MM.1S (cell line): ENCODE measurements at regions not wholly inside any gene's neighbourhood (a gene's known extent, or its start where the extent isn't known, plus 50 kb on each side); places are given as distances from the start of the nearest gene placed in this dataset.

Experiments
- DNase-seq: peaks from one replicate; pipeline ENCODE4 v3.0.0-alpha.2; 2015
- H2AFZ ChIP-seq: fragments of 300-600 bp; sonication (generic); 2 replicates; pipeline ENCODE4 v1.6.0; 2016; ENCODE audit warnings: antibody characterized with exemption, low read length
- H3F3A ChIP-seq: fragments of 300-600 bp; sonication (generic); 2 replicates; pipeline ENCODE4 v1.6.1; 2016; ENCODE audit warnings: mild to moderate bottlenecking, antibody characterized with exemption, low read length, moderate library complexity, mixed read lengths; ENCODE audit not compliant: insufficient read depth
- H3K27ac ChIP-seq: fragments of 300-600 bp; sonication (generic); 2 replicates; pipeline ENCODE4 v1.5.1; 2016; ENCODE audit warnings: mild to moderate bottlenecking, low read length
- H3K27me3 ChIP-seq: fragments of 300-600 bp; sonication (generic); replicated peaks from 2 replicates; pipeline ENCODE4 v1.6.0; 2016; ENCODE audit warnings: low read length; ENCODE audit not compliant: insufficient read depth
- H3K36me3 ChIP-seq: fragments of 300-600 bp; sonication (generic); replicated peaks from 2 replicates; pipeline ENCODE4 v1.6.1; 2016; ENCODE audit warnings: mild to moderate bottlenecking, low read length, mixed read lengths; ENCODE audit not compliant: insufficient read depth
- H3K4me1 ChIP-seq: fragments of 300-600 bp; sonication (generic); 2 replicates; pipeline ENCODE4 v1.6.1; 2016; ENCODE audit warnings: low read length, mixed read lengths
- H3K4me2 ChIP-seq: fragments of 300-600 bp; sonication (generic); 2 replicates; pipeline ENCODE4 v1.6.0; 2016; ENCODE audit warnings: low read depth, low read length
- H3K4me3 ChIP-seq: fragments of 300-600 bp; sonication (generic); 2 replicates; pipeline ENCODE4 v1.5.1; 2016; ENCODE audit warnings: low read length, mixed read lengths
- H3K79me2 ChIP-seq: fragments of 300-600 bp; sonication (generic); 2 replicates; pipeline ENCODE4 v1.6.1; 2016; ENCODE audit warnings: mixed run types, low read length, mixed read lengths
- H3K9ac ChIP-seq: fragments of 300-600 bp; sonication (generic); 2 replicates; pipeline ENCODE4 v1.6.1; 2016; ENCODE audit warnings: low read length, mixed read lengths
- H3K9me2 ChIP-seq: fragments of 300-600 bp; sonication (generic); replicated peaks from 2 replicates; pipeline ENCODE4 v1.6.1; 2016; ENCODE audit warnings: mild to moderate bottlenecking, low read length, mixed read lengths; ENCODE audit not compliant: insufficient read depth
- H3K9me3 ChIP-seq: fragments of 300-600 bp; sonication (generic); replicated peaks from 2 replicates; pipeline ENCODE4 v1.6.1; 2016; ENCODE audit warnings: mild to moderate bottlenecking, low read length, mixed read lengths; ENCODE audit not compliant: insufficient read depth
- H4K20me1 ChIP-seq: fragments of 300-600 bp; sonication (generic); 2 replicates; pipeline ENCODE4 v1.6.1; 2016; ENCODE audit warnings: mild to moderate bottlenecking, low read length, moderate library complexity, mixed read lengths; ENCODE audit not compliant: insufficient read depth
- EZH2 ChIP-seq: fragments of 300-600 bp; sonication (generic); optimal IDR thresholded peaks from 2 replicates; pipeline ENCODE3; 2017; ENCODE audit warnings: low read depth, mild to moderate bottlenecking, antibody characterized with exemption, low read length, mixed read lengths
- EZH2phosphoT487 ChIP-seq: fragments of 300-600 bp; sonication (generic); IDR thresholded peaks from 2 replicates; pipeline ENCODE4 v1.6.1; 2018; ENCODE audit warnings: antibody characterized with exemption, low read length
- TF ChIP-seq, protein P1 (sequence below): fragments of 300-600 bp; sonication (generic); IDR thresholded peaks from 2 replicates; pipeline ENCODE4 v1.5.1; 2016; ENCODE audit warnings: antibody characterized with exemption, low read length, mixed read lengths

DNA sequence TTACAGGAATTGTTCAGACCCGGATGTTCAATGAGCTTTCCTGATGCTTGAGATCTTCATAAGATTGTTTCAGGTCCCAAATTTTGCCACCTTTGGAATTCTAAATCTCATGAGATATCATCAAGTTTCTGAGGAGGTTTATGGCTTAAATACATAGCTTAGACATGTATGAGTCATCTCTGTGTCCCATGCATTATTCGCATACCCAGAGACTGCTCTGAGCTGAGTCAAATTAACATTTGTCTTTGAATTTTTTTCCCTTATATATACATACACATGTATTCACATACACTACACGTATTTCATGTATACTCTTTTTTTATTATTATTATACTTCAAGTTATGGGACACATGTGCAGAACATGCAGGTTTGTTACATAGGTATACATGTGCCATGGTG, 744.6 kb downstream of the BRINP1 start:
- no peak overlapping the region for H3K4me3 ChIP-seq
- no peaks in the 10 kb centered on the region for H3K79me2 ChIP-seq
- H4K20me1 ChIP-seq: no peaks in the 10 kb centered on the region
- no peak overlapping the region for H3K4me2 ChIP-seq
- no peaks in the 10 kb centered on the region for H3K27me3 ChIP-seq
- no peaks in the 10 kb centered on the region for H3K9me3 ChIP-seq
- H3K9me2 ChIP-seq: no peaks in the 10 kb centered on the region
- no peak for TF ChIP-seq EZH2phosphoT487
- TF ChIP-seq, protein P1, sequence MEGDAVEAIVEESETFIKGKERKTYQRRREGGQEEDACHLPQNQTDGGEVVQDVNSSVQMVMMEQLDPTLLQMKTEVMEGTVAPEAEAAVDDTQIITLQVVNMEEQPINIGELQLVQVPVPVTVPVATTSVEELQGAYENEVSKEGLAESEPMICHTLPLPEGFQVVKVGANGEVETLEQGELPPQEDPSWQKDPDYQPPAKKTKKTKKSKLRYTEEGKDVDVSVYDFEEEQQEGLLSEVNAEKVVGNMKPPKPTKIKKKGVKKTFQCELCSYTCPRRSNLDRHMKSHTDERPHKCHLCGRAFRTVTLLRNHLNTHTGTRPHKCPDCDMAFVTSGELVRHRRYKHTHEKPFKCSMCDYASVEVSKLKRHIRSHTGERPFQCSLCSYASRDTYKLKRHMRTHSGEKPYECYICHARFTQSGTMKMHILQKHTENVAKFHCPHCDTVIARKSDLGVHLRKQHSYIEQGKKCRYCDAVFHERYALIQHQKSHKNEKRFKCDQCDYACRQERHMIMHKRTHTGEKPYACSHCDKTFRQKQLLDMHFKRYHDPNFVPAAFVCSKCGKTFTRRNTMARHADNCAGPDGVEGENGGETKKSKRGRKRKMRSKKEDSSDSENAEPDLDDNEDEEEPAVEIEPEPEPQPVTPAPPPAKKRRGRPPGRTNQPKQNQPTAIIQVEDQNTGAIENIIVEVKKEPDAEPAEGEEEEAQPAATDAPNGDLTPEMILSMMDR: no peak
- DNase-seq: no peak
- no peak overlapping the region for H3K9ac ChIP-seq
- H3F3A ChIP-seq: no peaks in the 10 kb centered on the region
- H3K27ac ChIP-seq: no peak overlapping the region
- H2AFZ ChIP-seq: no peak overlapping the region
- H3K4me1 ChIP-seq: no peaks in the 10 kb centered on the region
- no peaks in the 10 kb centered on the region for H3K36me3 ChIP-seq

DNA sequence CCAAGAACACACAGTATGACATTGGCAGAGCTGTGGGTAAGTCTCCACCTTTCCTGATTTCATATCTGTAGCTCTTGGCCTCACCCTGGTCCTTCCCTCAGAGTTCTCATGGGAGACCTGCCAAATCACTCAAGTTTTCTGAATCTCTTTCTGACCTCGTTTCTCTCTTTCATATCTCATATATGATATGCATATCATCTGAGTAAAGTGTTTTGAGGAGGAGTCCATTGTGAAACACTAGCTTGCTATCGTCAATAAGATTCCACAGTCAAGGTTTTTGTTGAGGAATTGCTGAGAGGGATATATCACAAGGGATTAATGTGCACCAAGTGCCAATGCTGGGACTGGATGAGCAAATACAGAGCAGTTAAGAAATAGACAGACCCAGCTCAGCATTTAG, 739.2 kb downstream of the BRINP1 start:
- Histone ChIP-seq H3K27ac (no peak overlapping the region), H2AFZ (no peak overlapping the region), H4K20me1 (no peaks in the 10 kb centered on the region), H3K9me2 (no peaks in the 10 kb centered on the region), H3K36me3 (no peaks in the 10 kb centered on the region), H3K27me3 (no peaks in the 10 kb centered on the region), H3K9me3 (no peaks in the 10 kb centered on the region), H3K4me2 (no peak overlapping the region), H3F3A (no peaks in the 10 kb centered on the region), H3K4me3 (no peak overlapping the region), H3K4me1 (no peaks in the 10 kb centered on the region), H3K79me2 (no peaks in the 10 kb centered on the region), H3K9ac (no peak overlapping the region)
- DNase-seq: no peak
- TF ChIP-seq, protein P1: no peak
- no peak for TF ChIP-seq EZH2
- TF ChIP-seq EZH2phosphoT487: no peak

DNA sequence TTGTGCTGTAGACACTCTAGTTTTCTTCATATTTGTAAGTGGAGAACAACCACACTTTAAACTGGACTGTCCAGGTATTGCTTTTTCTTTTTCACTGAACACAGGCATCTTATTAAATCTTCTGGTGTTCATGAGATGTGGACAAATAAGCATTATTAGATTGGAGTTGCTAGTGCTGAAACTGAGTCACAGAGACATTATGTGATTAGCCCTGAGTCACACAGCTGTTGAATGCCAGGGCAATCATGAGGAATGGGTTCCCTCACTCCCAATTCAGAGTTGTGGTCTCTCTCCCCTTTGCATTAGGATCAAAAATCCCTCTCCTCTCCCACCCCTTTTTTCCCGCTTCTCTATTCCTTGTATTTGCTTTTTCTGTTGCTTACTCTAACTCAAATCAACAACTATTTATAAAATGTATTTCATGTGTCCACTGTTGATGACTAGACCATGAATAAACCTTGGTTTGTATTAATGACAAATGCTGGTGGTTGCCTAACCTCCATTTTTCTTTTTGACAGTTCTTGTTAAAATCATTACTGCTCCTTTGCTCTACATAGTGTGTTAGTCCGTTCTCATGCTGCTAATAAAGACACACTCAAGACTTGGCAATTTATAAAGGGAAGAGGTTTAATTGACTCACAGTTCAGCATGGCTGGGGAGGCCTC, 738.2 kb downstream of the BRINP1 start:
- no peaks in the 10 kb centered on the region for H4K20me1 ChIP-seq

More for the DNA sequence above, 738.2 kb downstream of the BRINP1 start:
- Histone ChIP-seq H3F3A (no peaks in the 10 kb centered on the region), H3K27ac (no peak overlapping the region), H3K79me2 (no peaks in the 10 kb centered on the region), H3K9ac (no peak overlapping the region), H3K4me2 (no peak overlapping the region), H3K4me1 (no peaks in the 10 kb centered on the region), H2AFZ (no peak overlapping the region), H3K36me3 (no peaks in the 10 kb centered on the region), H3K9me2 (no peaks in the 10 kb centered on the region), H3K27me3 (no peaks in the 10 kb centered on the region), H3K9me3 (no peaks in the 10 kb centered on the region), H3K4me3 (no peak overlapping the region)
- TF ChIP-seq EZH2: no peak
- TF ChIP-seq, protein P1: no peak
- TF ChIP-seq EZH2phosphoT487: no peak
- no peak for DNase-seq
